AG09319 (cell line): ENCODE measurements at regions not wholly inside any gene's neighbourhood (a gene's known extent, or its start where the extent isn't known, plus 50 kb on each side); places are given as distances from the start of the nearest gene placed in this dataset.

ENCODE experiments used
- DNase-seq: peaks from one replicate; pipeline ENCODE4 v3.0.0-alpha.2; 2010; ENCODE audit warnings: low read depth; ENCODE audit errors: extremely low read depth
- TF ChIP-seq, protein P1 (sequence below): IDR thresholded peaks from 2 replicates; pipeline ENCODE4 v1.5.1; 2011; ENCODE audit warnings: low read depth, mild to moderate bottlenecking, inconsistent platforms, low read length, moderate library complexity

DNA sequence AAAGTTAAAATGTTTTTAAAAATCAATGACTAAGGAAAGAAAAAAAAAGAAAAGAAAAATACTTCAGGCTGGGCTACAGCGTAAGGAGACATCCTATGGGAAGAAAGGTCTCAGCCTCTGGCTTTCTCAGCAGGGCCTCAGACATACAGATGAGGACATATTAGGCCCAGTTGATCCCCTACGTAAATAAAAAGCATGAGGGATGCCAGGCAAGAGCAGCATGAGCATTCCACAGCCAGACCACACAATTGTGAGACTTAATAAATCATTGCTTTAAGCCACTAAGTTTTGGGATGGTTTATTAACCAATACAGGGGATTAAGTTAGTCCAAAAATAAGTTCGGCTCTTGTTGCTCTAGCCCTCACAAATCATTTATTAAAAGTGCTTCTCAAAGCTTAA is 394.1 kb upstream of the NECTIN3 start:
- DNase-seq, result no peak
- TF ChIP-seq, protein P1, sequence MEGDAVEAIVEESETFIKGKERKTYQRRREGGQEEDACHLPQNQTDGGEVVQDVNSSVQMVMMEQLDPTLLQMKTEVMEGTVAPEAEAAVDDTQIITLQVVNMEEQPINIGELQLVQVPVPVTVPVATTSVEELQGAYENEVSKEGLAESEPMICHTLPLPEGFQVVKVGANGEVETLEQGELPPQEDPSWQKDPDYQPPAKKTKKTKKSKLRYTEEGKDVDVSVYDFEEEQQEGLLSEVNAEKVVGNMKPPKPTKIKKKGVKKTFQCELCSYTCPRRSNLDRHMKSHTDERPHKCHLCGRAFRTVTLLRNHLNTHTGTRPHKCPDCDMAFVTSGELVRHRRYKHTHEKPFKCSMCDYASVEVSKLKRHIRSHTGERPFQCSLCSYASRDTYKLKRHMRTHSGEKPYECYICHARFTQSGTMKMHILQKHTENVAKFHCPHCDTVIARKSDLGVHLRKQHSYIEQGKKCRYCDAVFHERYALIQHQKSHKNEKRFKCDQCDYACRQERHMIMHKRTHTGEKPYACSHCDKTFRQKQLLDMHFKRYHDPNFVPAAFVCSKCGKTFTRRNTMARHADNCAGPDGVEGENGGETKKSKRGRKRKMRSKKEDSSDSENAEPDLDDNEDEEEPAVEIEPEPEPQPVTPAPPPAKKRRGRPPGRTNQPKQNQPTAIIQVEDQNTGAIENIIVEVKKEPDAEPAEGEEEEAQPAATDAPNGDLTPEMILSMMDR, result no peak

DNA sequence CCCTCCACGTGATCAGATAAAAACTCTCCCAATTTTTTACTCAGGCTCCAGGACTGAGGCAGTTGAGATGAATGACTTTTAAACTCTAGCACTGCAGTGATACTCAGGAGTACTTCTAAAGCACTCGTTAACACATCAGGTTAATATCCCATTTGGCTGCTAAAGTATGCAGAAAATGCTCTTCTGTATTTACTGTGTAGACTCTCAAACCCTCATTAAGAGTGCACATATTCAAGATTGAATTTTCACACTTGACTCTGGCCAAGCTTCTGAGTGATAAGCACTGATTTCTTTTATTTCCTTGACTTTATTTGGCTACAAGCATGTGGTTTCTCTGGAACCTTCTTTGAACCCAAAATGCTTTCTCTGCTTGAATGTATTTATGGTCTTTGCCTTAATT is 392.3 kb upstream of the NECTIN3 start:
- DNase-seq, result no peak
- TF ChIP-seq, protein P1, result no peak

DNA sequence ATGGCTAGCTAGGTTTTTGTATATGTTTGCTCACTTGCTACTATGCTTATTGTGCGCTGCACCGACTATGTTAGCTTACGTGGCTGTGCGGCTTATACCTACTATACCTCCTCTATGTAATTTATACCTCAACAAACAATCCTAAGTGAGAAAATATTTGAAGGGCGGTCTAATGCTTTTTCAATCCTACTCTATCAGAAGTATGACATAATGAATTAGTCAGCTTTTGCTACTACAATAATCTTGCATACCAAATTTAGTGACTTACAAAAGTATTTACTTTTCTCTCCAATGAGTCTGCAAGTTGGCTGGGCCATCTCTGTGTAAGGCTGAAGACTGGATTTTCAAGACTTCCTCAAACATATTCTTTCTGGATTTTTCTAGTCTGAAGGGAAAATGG is 391.2 kb upstream of the NECTIN3 start:
- DNase-seq, result no peak
- TF ChIP-seq, protein P1, result no peak

DNA sequence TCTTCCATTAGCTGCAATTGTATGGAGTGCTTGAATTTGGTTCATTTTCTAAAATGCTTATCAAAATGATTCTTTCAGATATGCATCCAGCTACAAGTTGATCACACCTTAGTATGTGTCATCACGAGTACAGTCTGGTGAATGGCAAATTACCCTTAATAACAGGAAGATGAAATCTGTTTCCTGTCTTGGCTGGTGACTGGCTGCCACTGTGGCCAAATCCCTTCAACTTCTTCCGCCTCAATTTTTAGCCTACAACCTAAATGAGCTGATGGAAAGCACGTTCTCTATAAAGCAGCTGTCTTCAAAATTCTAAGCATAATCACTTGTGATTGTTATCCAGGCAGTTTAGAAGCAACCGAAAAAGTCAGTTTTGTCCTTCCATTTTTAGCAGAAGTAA is 387.1 kb upstream of the NECTIN3 start:
- TF ChIP-seq, protein P1, result no peak
- no peak for DNase-seq

DNA sequence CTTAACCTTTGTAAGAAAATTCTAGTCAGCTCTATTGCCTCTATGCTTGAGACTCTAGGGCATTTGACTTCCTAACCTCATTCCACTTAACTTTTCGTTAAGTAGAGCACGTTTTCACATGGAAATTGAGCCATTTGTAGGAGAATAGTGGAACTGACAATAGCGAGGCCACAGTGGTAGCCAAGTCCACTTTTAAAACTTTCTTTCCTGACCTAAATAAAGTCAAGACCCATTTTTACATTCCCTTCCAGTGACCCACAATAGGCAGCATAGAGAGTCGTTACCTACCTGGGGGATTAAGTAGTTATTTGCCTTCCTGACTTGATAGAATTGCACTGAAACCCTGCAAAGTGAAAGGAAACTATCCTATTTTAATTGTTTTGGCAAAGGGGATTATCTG is 386.0 kb upstream of the NECTIN3 start:
- TF ChIP-seq, protein P1, result no peak
- DNase-seq, result no peak

DNA sequence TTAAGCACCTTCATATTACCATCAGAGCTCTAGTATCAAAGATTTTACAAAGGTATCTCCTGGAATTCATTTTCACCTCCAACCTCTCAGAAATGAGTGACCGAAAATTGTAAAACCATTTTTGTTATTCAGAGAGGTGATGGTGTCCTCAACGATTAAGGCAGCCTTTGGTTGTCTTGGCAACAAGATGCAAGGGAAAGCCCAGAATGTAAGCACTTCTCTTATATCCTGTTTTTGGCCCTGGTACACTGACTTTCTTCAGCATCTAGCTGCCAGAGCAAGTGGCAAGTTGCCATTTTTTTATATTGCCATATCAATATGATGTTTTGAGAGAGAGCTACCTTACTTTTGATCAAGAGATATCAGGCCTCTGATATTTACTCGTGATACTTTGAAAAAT is 384.9 kb upstream of the NECTIN3 start:
- DNase-seq, result no peak
- TF ChIP-seq, protein P1, result no peak

DNA sequence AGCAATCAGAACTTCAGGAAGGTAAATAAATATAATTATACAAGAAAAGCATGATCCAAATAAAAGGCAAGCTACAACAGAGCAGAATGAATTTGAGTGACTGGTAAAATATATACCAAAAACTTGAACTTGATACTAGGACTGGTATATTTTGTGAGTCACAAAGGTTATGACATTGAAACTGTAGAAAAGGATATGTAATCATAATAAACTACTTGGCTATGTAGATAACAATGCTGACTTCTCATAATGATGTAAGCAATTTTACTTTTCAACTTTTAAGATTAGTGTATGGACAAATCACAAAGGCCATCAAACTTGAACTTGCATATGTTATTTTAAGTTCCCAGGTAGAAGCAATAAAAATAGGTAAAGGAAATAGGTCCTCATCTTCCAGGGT is 384.5 kb upstream of the NECTIN3 start:
- DNase-seq, result no peak
- TF ChIP-seq, protein P1, result no peak
